PC-3 (cell line): ENCODE measurements at regions not wholly inside any gene's neighbourhood (a gene's known extent, or its start where the extent isn't known, plus 50 kb on each side); places are given as distances from the start of the nearest gene placed in this dataset.

Experiments
- ATAC-seq: fragments of 200-7000 bp; cut with Tn5 transposase; 2 replicates; pipeline ENCODE4 v1.9.1; 2020; ENCODE audit warnings: mild to moderate bottlenecking, moderate library complexity
- BruUV-seq: library from RNA; stranded (reverse); fragments of 400-500 nt; replicated peaks from 2 replicates; lab custom pipeline; 2021; lab: Mats Ljungman, UMichigan
- CTCF ChIA-PET: fragments of 300-600 bp; sonication (Branson Sonifier 250); formaldehyde crosslinking; loops from one replicate; lab custom pipeline; 2022; ENCODE audit warnings: antibody characterized with exemption; lab: Charles Lee
- POLR2A ChIA-PET: fragments of 300-600 bp; sonication (Branson Sonifier 250); formaldehyde crosslinking; loops from one replicate; lab custom pipeline; 2022; ENCODE audit warnings: antibody characterized with exemption; ENCODE audit not compliant: unreplicated experiment; lab: Charles Lee
- DNase-seq: peaks from one replicate; pipeline ENCODE4 v3.0.0-alpha.2; 2015
- H2AFZ ChIP-seq: fragments of 300-600 bp; sonication (generic); 2 replicates; pipeline ENCODE4 v1.6.0; 2016; ENCODE audit warnings: antibody characterized with exemption, low read length
- H3F3A ChIP-seq: fragments of 300-600 bp; sonication (generic); one replicate; pipeline ENCODE4 v1.6.0; 2017; ENCODE audit warnings: antibody characterized with exemption, low read length, control low read depth, mild to moderate bottlenecking; ENCODE audit not compliant: unreplicated experiment
- H3K27ac ChIP-seq: fragments of 300-600 bp; sonication (generic); 2 replicates; pipeline ENCODE4 v1.5.1; 2016; ENCODE audit warnings: mild to moderate bottlenecking, low read length
- H3K27me3 ChIP-seq: fragments of 300-600 bp; sonication (generic); 2 replicates; pipeline ENCODE4 v1.6.1; 2016; ENCODE audit warnings: low read length, mixed read lengths
- H3K36me3 ChIP-seq: fragments of 300-600 bp; sonication (generic); 2 replicates; pipeline ENCODE4 v1.6.1; 2016; ENCODE audit warnings: low read depth, mixed run types, low read length, mixed read lengths
- H3K4me1 ChIP-seq: fragments of 300-600 bp; sonication (generic); 2 replicates; pipeline ENCODE4 v1.5.1; 2016; ENCODE audit warnings: low read length; ENCODE audit not compliant: insufficient read depth
- H3K4me2 ChIP-seq: fragments of 300-600 bp; sonication (generic); 2 replicates; pipeline ENCODE4 v1.6.0; 2016; ENCODE audit warnings: low read length
- H3K4me3 ChIP-seq: fragments of 300-600 bp; sonication (generic); 2 replicates; pipeline ENCODE4 v1.5.1; 2016; ENCODE audit warnings: mild to moderate bottlenecking, low read length, mixed read lengths
- H3K79me2 ChIP-seq: fragments of 300-600 bp; sonication (generic); 2 replicates; pipeline ENCODE4 v1.6.1; 2017; ENCODE audit warnings: low read length, mixed read lengths
- H3K9ac ChIP-seq: fragments of 300-600 bp; sonication (generic); 2 replicates; pipeline ENCODE4 v1.6.0; 2016; ENCODE audit warnings: mild to moderate bottlenecking, low read length
- H3K9me2 ChIP-seq: fragments of 300-600 bp; sonication (generic); replicated peaks from 2 replicates; pipeline ENCODE4 v1.6.1; 2016; ENCODE audit warnings: mixed run types, low read length, mixed read lengths
- H3K9me3 ChIP-seq: fragments of 300-600 bp; sonication (generic); 2 replicates; pipeline ENCODE4 v1.6.1; 2016; ENCODE audit warnings: low read length, mixed read lengths
- H4K20me1 ChIP-seq: fragments of 300-600 bp; sonication (generic); 2 replicates; pipeline ENCODE4 v1.6.1; 2016; ENCODE audit warnings: low read length, mixed read lengths
- EZH2 ChIP-seq: fragments of 300-600 bp; sonication (generic); IDR thresholded peaks from one replicate; pipeline ENCODE4 v1.6.1; 2017; ENCODE audit warnings: antibody characterized with exemption, mild to moderate bottlenecking, low read length; ENCODE audit not compliant: unreplicated experiment
- EZH2phosphoT487 ChIP-seq: fragments of 300-600 bp; sonication (generic); IDR thresholded peaks from 2 replicates; pipeline ENCODE4 v1.6.1; 2018; ENCODE audit warnings: mild to moderate bottlenecking, antibody characterized with exemption, low read length, borderline replicate concordance
- intact Hi-C: fragments of 100-400 bp; cut with micrococcal nuclease; formaldehyde crosslinking; loops from 2 replicates; pipeline ENCODE4 v1.9.0; 2023
- TF ChIP-seq, protein P1 (sequence below): fragments of 300-600 bp; sonication (generic); conservative IDR thresholded peaks from 2 replicates; pipeline ENCODE4 v1.5.1; 2017; ENCODE audit warnings: antibody characterized with exemption, low read depth, mild to moderate bottlenecking, low read length

DNA sequence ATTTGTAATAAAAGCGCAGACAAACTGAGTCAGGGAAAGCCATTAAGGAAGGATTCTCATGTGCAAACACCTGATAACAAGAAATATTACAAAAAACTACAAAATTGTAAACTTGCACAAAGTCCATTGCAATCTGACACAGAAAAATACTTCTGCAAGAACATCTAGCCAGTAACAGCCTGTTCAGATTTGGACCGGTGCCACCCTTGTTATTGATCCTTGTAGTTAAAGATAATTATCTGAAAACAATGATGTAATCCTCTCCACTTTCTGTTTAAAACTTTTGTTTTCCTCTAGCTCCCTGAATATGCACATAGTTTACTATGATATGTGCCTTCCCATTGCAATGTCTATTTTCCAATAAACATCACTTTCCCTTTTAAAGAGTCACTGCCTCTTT lies 1090.2 kb downstream of the PLOD2 start:
- H3K27me3 ChIP-seq = no peaks in the 10 kb centered on the region
- no peaks in the 10 kb centered on the region for H3K4me1 ChIP-seq
- POLR2A ChIA-PET = no interaction called here
- no peaks in the 10 kb centered on the region for H4K20me1 ChIP-seq
- no peak overlapping the region for H3K4me3 ChIP-seq
- H2AFZ ChIP-seq = no peak overlapping the region
- no peak for DNase-seq
- no peaks in the 10 kb centered on the region for H3K9me2 ChIP-seq
- CTCF ChIA-PET = no interaction called here
- TF ChIP-seq EZH2phosphoT487 = no peak
- TF ChIP-seq, protein P1, sequence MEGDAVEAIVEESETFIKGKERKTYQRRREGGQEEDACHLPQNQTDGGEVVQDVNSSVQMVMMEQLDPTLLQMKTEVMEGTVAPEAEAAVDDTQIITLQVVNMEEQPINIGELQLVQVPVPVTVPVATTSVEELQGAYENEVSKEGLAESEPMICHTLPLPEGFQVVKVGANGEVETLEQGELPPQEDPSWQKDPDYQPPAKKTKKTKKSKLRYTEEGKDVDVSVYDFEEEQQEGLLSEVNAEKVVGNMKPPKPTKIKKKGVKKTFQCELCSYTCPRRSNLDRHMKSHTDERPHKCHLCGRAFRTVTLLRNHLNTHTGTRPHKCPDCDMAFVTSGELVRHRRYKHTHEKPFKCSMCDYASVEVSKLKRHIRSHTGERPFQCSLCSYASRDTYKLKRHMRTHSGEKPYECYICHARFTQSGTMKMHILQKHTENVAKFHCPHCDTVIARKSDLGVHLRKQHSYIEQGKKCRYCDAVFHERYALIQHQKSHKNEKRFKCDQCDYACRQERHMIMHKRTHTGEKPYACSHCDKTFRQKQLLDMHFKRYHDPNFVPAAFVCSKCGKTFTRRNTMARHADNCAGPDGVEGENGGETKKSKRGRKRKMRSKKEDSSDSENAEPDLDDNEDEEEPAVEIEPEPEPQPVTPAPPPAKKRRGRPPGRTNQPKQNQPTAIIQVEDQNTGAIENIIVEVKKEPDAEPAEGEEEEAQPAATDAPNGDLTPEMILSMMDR = no peak
- no peak for TF ChIP-seq EZH2
- no peaks in the 10 kb centered on the region for H3F3A ChIP-seq
- H3K79me2 ChIP-seq = no peaks in the 10 kb centered on the region
- H3K9ac ChIP-seq = no peak overlapping the region
- H3K4me2 ChIP-seq = no peak overlapping the region
- no peak for ATAC-seq
- no peaks in the 10 kb centered on the region for H3K36me3 ChIP-seq
- intact Hi-C loops = no loop called here
- no peaks in the 10 kb centered on the region for H3K9me3 ChIP-seq
- no peak overlapping the region for H3K27ac ChIP-seq
- no TSS peak for BruUV-seq

GRCh38 chr3:145079436-145079835 lies 1081.5 kb downstream of the PLOD2 start:
- DNase-seq (no peak), ATAC-seq (no peak)
- no peak overlapping the region for H3K9ac ChIP-seq
- H3K79me2 ChIP-seq = no peaks in the 10 kb centered on the region
- no peak for TF ChIP-seq EZH2
- no peak for TF ChIP-seq EZH2phosphoT487
- TF ChIP-seq, protein P1 = no peak
- H3K4me3 ChIP-seq = no peak overlapping the region
- ChIA-PET POLR2A (no interaction called here), CTCF (no interaction called here)
- H3K4me1 ChIP-seq = no peaks in the 10 kb centered on the region
- BruUV-seq = no TSS peak
- no peak overlapping the region for H3K4me2 ChIP-seq
- no peaks in the 10 kb centered on the region for H3F3A ChIP-seq
- H3K27ac ChIP-seq = no peak overlapping the region
- no peaks in the 10 kb centered on the region for H3K9me2 ChIP-seq
- no peaks in the 10 kb centered on the region for H3K9me3 ChIP-seq
- intact Hi-C loops = no loop called here
- no peak overlapping the region for H2AFZ ChIP-seq
- H4K20me1 ChIP-seq = no peaks in the 10 kb centered on the region
- no peaks in the 10 kb centered on the region for H3K27me3 ChIP-seq
- no peaks in the 10 kb centered on the region for H3K36me3 ChIP-seq

DNA sequence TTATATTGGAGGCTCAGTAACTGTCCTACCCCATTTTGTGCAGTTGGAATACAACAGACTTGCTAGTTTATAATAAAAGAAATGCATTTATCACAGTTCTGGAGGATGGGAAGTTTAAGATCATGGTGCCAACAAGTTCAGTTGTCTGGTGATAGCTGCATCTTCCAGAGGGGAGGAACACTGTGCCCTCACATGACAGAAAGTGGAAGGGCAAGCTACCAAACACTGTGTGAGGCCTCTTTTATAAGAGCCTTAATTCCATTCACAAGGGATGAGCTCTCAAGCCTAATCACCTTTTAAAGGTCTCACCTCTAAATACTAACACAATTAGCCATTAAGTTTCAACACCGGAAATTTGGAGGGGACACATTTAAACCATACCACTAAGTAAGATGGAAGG lies 1073.9 kb downstream of the PLOD2 start:
- H3K4me2 ChIP-seq = no peak overlapping the region
- no peak overlapping the region for H3K27ac ChIP-seq
- POLR2A ChIA-PET = no interaction called here
- no peak overlapping the region for H2AFZ ChIP-seq
- DNase-seq (no peak), ATAC-seq (no peak)
- BruUV-seq = no TSS peak
- H3K9me3 ChIP-seq = no peaks in the 10 kb centered on the region
- no peak for TF ChIP-seq EZH2
- TF ChIP-seq, protein P1 = no peak
- no peak for TF ChIP-seq EZH2phosphoT487
- H3K9me2 ChIP-seq = no peaks in the 10 kb centered on the region
- intact Hi-C loops = no loop called here
- no peaks in the 10 kb centered on the region for H4K20me1 ChIP-seq
- no peaks in the 10 kb centered on the region for H3K79me2 ChIP-seq
- H3F3A ChIP-seq = no peaks in the 10 kb centered on the region
- H3K4me3 ChIP-seq = no peak overlapping the region
- H3K9ac ChIP-seq = no peak overlapping the region
- H3K27me3 ChIP-seq = no peaks in the 10 kb centered on the region
- H3K4me1 ChIP-seq = no peaks in the 10 kb centered on the region
- H3K36me3 ChIP-seq = no peaks in the 10 kb centered on the region
- CTCF ChIA-PET = no interaction called here
